DOHH2 (cell line): ENCODE measurements at regions not wholly inside any gene's neighbourhood (a gene's known extent, or its start where the extent isn't known, plus 50 kb on each side); places are given as distances from the start of the nearest gene placed in this dataset.

Source experiments
- H3F3A ChIP-seq: fragments of 200-600 bp; sonication (generic), shearing (Covaris generic); 2 replicates; pipeline ENCODE4 v1.6.0; 2016; ENCODE audit warnings: antibody characterized with exemption, mild to moderate bottlenecking; ENCODE audit not compliant: control insufficient read depth, insufficient read depth
- H3K27ac ChIP-seq: fragments of 200-600 bp; sonication (generic); 2 replicates; pipeline ENCODE4 v1.5.1; 2014; ENCODE audit warnings: low read depth, mild to moderate bottlenecking, low read length, moderate library complexity
- H3K27me3 ChIP-seq: fragments of 200-600 bp; sonication (generic); 2 replicates; pipeline ENCODE4 v1.6.1; 2014; ENCODE audit warnings: mild to moderate bottlenecking, low read length, mixed read lengths; ENCODE audit not compliant: control insufficient read depth
- H3K36me3 ChIP-seq: fragments of 200-600 bp; sonication (generic); 2 replicates; pipeline ENCODE4 v1.6.1; 2014; ENCODE audit warnings: mild to moderate bottlenecking, low read length, moderate library complexity, mixed read lengths; ENCODE audit not compliant: control insufficient read depth
- H3K4me1 ChIP-seq: fragments of 200-600 bp; sonication (generic); 2 replicates; pipeline ENCODE4 v1.6.1; 2014; ENCODE audit warnings: mild to moderate bottlenecking, low read length, mixed read lengths; ENCODE audit not compliant: control insufficient read depth
- H3K4me2 ChIP-seq: fragments of 200-600 bp; sonication (generic); 2 replicates; pipeline ENCODE4 v1.6.0; 2014; ENCODE audit warnings: mild to moderate bottlenecking, low read length, moderate library complexity
- H3K4me3 ChIP-seq: fragments of 200-600 bp; sonication (generic); 2 replicates; pipeline ENCODE4 v1.5.1; 2014; ENCODE audit warnings: mild to moderate bottlenecking, low read length, mixed read lengths
- H3K79me2 ChIP-seq: fragments of 200-600 bp; sonication (generic); 2 replicates; pipeline ENCODE4 v1.6.1; 2014; ENCODE audit warnings: mild to moderate bottlenecking, low read length, mixed read lengths; ENCODE audit not compliant: control insufficient read depth
- H3K9me2 ChIP-seq: fragments of 200-600 bp; sonication (generic); replicated peaks from 2 replicates; pipeline ENCODE4 v1.6.1; 2014; ENCODE audit warnings: mild to moderate bottlenecking, low read length, mixed read lengths; ENCODE audit not compliant: control insufficient read depth
- H3K9me3 ChIP-seq: fragments of 200-600 bp; sonication (generic); 2 replicates; pipeline ENCODE4 v1.6.1; 2014; ENCODE audit warnings: antibody characterized with exemption, low read length, mixed read lengths; ENCODE audit not compliant: control insufficient read depth, insufficient read depth
- H4K20me1 ChIP-seq: fragments of 200-600 bp; sonication (generic); 2 replicates; pipeline ENCODE4 v1.6.0; 2014; ENCODE audit warnings: low read depth, mild to moderate bottlenecking, antibody characterized with exemption, low read length, moderate library complexity; ENCODE audit not compliant: control insufficient read depth, insufficient read depth
- CTCF ChIP-seq: fragments of 200-600 bp; sonication (generic); IDR thresholded peaks from one replicate; pipeline ENCODE4 v1.5.1; 2014; ENCODE audit warnings: antibody characterized with exemption, mild to moderate bottlenecking, low read depth, low read length; ENCODE audit not compliant: poor library complexity, severe bottlenecking
- EZH2phosphoT487 ChIP-seq: fragments of 200-600 bp; sonication (generic); IDR thresholded peaks from 2 replicates; pipeline ENCODE4 v1.6.1; 2017; ENCODE audit warnings: borderline replicate concordance, mild to moderate bottlenecking, antibody characterized with exemption, low read length, moderate library complexity, mixed read lengths

- H4K20me1 ChIP-seq = no peaks in the 10 kb centered on the region
- TF ChIP-seq CTCF (no peak), EZH2phosphoT487 (no peak)
- H3K27ac ChIP-seq = no peak overlapping the region
- no peaks in the 10 kb centered on the region for H3K79me2 ChIP-seq
- H3F3A ChIP-seq = no peaks in the 10 kb centered on the region
- no peak overlapping the region for H3K4me2 ChIP-seq
- H3K36me3 ChIP-seq = no peaks in the 10 kb centered on the region
- no peaks in the 10 kb centered on the region for H3K9me2 ChIP-seq
- H3K9me3 ChIP-seq = no peaks in the 10 kb centered on the region
- H3K4me3 ChIP-seq = no peak overlapping the region
- H3K27me3 ChIP-seq = no peaks in the 10 kb centered on the region
- no peaks in the 10 kb centered on the region for H3K4me1 ChIP-seq
Observed at GRCh38 chr4:24312261-24312913, 272.0 kb downstream of the DHX15 start.

- no peaks in the 10 kb centered on the region for H3K36me3 ChIP-seq
- TF ChIP-seq CTCF (no peak), EZH2phosphoT487 (no peak)
- H3K9me3 ChIP-seq = no peaks in the 10 kb centered on the region
- H3K27ac ChIP-seq = no peak overlapping the region
- no peaks in the 10 kb centered on the region for H3K9me2 ChIP-seq
- no peaks in the 10 kb centered on the region for H4K20me1 ChIP-seq
- H3K4me3 ChIP-seq = no peak overlapping the region
- H3K27me3 ChIP-seq = no peaks in the 10 kb centered on the region
- H3F3A ChIP-seq = no peaks in the 10 kb centered on the region
- H3K4me1 ChIP-seq = no peaks in the 10 kb centered on the region
- no peak overlapping the region for H3K4me2 ChIP-seq
- H3K79me2 ChIP-seq = no peaks in the 10 kb centered on the region
Observed at GRCh38 chr4:24303926-24304325, 280.4 kb downstream of the DHX15 start.

GRCh38 chr4:24298911-24299310 lies 285.4 kb downstream of the DHX15 start:
- no peak for TF ChIP-seq CTCF
- TF ChIP-seq EZH2phosphoT487 = no peak
- no peaks in the 10 kb centered on the region for H3K27me3 ChIP-seq
- no peaks in the 10 kb centered on the region for H3F3A ChIP-seq
- H3K36me3 ChIP-seq = no peaks in the 10 kb centered on the region
- no peak overlapping the region for H3K4me2 ChIP-seq
- no peaks in the 10 kb centered on the region for H3K9me2 ChIP-seq
- H3K27ac ChIP-seq = no peak overlapping the region
- H3K9me3 ChIP-seq = no peaks in the 10 kb centered on the region
- no peaks in the 10 kb centered on the region for H4K20me1 ChIP-seq
- no peaks in the 10 kb centered on the region for H3K4me1 ChIP-seq
- H3K79me2 ChIP-seq = no peaks in the 10 kb centered on the region
- H3K4me3 ChIP-seq = no peak overlapping the region

DNA sequence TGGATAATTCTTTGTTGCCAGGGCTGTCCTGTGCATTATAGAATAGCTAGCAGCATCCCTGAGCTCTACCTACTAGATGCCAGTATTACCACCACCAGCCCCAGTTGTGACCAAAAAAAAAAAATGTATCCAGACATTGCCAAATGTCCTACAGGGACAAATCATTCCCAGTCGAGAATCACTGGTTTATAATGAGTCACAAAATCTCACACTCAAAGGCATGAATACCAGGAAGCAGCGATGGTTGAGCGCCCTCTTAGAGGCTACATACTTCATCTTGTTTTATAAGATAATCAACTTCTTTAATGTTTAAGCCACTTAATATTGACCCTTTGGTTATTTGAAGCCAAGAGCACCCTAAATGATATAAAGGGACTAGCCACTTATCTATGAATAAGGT lies 297.3 kb downstream of the DHX15 start:
- Histone ChIP-seq H3K4me3 (no peak overlapping the region), H3K9me2 (no peaks in the 10 kb centered on the region), H3K36me3 (no peaks in the 10 kb centered on the region), H3K4me2 (no peak overlapping the region), H3K27ac (no peak overlapping the region), H3F3A (no peaks in the 10 kb centered on the region), H3K27me3 (no peaks in the 10 kb centered on the region), H3K9me3 (no peaks in the 10 kb centered on the region), H3K79me2 (no peaks in the 10 kb centered on the region), H4K20me1 (no peaks in the 10 kb centered on the region), H3K4me1 (no peaks in the 10 kb centered on the region)
- TF ChIP-seq CTCF = no peak
- no peak for TF ChIP-seq EZH2phosphoT487
